Liver (tissue), 3 donors: ENCODE measurements at regions not wholly inside any gene's neighbourhood (a gene's known extent, or its start where the extent isn't known, plus 50 kb on each side); places are given as distances from the start of the nearest gene placed in this dataset.

ENCODE experiments used
- RAD21 ChIP-seq, 2 donors: IDR thresholded peaks; 2 replicates each; pipeline ENCODE4 v1.6.1; 2016; ENCODE audit warnings: antibody characterized with exemption in 2 of 2, mild to moderate bottlenecking in 2 of 2
- TAF1 ChIP-seq: conservative IDR thresholded peaks from 2 replicates; pipeline ENCODE4 v1.6.1; 2016; ENCODE audit warnings: antibody characterized with exemption, mild to moderate bottlenecking
- TF ChIP-seq, protein P1 (sequence below): IDR thresholded peaks from 2 replicates; pipeline ENCODE4 v1.6.1; 2016; ENCODE audit warnings: antibody characterized with exemption, mild to moderate bottlenecking
- TF ChIP-seq, protein P2 (sequence below): fragments of 150-350 bp; IDR thresholded peaks from 2 replicates; pipeline ENCODE4 v1.5.1; 2017; ENCODE audit warnings: improper control_type of control experiment, low read depth, low read length; ENCODE audit not compliant: missing input control
- donor health status: healthy.
- donor health status: healthy.

DNA sequence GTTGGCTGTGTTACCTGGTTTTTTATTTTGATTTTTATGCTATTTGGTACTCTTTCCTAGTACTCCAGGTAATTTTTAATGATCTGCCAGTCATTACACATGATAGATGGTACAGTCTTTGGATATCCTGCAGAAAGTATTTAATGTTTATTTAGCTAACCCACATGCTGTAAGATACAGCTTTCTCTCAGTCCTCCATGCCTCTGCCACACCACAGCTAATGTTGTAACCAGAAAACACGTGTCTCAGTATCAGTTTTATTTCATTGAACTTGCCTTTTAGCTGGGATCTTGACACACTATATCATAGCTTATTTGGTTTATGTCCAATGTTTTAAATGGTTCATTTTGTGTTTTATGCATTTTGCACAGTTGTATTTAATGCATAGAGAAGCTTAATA is 1648.4 kb downstream of the KCNT2 start:
- TF ChIP-seq, protein P1, sequence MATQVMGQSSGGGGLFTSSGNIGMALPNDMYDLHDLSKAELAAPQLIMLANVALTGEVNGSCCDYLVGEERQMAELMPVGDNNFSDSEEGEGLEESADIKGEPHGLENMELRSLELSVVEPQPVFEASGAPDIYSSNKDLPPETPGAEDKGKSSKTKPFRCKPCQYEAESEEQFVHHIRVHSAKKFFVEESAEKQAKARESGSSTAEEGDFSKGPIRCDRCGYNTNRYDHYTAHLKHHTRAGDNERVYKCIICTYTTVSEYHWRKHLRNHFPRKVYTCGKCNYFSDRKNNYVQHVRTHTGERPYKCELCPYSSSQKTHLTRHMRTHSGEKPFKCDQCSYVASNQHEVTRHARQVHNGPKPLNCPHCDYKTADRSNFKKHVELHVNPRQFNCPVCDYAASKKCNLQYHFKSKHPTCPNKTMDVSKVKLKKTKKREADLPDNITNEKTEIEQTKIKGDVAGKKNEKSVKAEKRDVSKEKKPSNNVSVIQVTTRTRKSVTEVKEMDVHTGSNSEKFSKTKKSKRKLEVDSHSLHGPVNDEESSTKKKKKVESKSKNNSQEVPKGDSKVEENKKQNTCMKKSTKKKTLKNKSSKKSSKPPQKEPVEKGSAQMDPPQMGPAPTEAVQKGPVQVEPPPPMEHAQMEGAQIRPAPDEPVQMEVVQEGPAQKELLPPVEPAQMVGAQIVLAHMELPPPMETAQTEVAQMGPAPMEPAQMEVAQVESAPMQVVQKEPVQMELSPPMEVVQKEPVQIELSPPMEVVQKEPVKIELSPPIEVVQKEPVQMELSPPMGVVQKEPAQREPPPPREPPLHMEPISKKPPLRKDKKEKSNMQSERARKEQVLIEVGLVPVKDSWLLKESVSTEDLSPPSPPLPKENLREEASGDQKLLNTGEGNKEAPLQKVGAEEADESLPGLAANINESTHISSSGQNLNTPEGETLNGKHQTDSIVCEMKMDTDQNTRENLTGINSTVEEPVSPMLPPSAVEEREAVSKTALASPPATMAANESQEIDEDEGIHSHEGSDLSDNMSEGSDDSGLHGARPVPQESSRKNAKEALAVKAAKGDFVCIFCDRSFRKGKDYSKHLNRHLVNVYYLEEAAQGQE: no peak
- TF ChIP-seq, protein P2, sequence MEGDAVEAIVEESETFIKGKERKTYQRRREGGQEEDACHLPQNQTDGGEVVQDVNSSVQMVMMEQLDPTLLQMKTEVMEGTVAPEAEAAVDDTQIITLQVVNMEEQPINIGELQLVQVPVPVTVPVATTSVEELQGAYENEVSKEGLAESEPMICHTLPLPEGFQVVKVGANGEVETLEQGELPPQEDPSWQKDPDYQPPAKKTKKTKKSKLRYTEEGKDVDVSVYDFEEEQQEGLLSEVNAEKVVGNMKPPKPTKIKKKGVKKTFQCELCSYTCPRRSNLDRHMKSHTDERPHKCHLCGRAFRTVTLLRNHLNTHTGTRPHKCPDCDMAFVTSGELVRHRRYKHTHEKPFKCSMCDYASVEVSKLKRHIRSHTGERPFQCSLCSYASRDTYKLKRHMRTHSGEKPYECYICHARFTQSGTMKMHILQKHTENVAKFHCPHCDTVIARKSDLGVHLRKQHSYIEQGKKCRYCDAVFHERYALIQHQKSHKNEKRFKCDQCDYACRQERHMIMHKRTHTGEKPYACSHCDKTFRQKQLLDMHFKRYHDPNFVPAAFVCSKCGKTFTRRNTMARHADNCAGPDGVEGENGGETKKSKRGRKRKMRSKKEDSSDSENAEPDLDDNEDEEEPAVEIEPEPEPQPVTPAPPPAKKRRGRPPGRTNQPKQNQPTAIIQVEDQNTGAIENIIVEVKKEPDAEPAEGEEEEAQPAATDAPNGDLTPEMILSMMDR: no peak
- no peak for TF ChIP-seq TAF1
- no peak for TF ChIP-seq RAD21 (IDR thresholded peaks at IDR 0.05)
